HG03442 (cell line): ENCODE measurements at regions not wholly inside any gene's neighbourhood (a gene's known extent, or its start where the extent isn't known, plus 50 kb on each side); places are given as distances from the start of the nearest gene placed in this dataset.

Experiments used
- ATAC-seq: cut with Tn5 transposase; IDR thresholded peaks from one replicate; pipeline ENCODE4 v1.9.1; 2021; ENCODE audit warnings: mild to moderate bottlenecking, moderate library complexity; ENCODE audit not compliant: unreplicated experiment

- no peak for ATAC-seq
Measured at GRCh38 chr5:4362411-4362810, 766.8 kb downstream of the IRX1 start.

DNA sequence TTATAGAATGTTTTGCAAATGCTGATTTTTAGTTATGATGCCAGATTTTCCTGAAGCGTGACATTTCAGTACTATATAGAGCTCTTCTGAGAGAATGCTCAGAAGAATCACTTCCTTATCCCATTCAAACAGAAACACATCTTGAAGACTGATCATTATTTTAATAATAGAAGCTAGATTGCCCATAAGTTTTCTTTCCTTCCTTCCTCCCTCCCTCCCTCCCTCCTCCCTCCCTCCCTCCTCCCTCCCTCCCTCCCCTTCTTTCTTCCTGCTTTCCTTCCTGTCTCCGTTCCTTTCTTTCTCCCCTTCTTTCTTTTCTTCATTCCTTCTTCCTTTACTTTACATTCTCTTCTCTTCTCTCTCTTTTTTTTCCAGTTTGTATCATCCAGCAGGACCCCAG, 767.4 kb downstream of the IRX1 start:
- ATAC-seq: no peak

DNA sequence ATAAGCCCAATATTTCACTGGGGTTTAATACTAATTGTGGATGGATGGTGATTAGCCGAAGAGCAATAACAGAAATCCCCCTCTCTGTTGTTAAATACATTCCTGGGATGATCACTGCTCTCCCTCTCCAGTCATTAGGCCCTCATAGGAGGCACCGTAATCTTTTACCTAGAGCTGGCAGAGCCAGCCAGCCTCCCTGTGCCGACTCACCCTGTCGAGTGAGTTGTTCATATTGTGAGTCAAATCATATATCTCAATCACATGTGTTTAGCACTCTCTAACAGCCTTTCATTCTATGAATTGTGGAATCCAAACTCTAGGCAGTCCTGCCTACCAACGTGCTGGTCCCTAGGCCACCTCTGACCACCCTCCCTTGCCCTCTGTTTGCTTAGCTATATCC, 771.0 kb downstream of the IRX1 start:
- ATAC-seq: no peak

GRCh38 chr5:4370218-4370617, 769.9 kb upstream of the ADAMTS16 start:
- ATAC-seq: no peak

DNA sequence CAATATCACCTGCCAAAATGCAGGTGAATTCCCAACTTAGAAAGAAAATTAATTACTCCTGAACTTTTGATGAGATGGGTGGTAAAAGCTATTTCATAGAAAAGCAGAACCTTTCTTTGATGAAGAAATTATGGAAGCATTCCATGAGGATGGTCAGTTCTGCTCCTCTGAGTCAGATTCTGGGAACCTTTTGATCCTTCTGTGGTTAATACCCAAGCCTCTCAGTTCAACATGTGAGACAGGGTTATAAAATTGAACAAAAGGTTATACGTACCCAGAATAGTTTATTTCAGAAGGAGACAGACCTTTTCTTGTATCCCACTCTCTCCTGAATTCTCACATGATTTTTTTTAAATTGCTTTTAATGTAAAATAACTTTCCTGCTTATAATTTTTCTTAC, 767.6 kb upstream of the ADAMTS16 start:
- no peak for ATAC-seq

DNA sequence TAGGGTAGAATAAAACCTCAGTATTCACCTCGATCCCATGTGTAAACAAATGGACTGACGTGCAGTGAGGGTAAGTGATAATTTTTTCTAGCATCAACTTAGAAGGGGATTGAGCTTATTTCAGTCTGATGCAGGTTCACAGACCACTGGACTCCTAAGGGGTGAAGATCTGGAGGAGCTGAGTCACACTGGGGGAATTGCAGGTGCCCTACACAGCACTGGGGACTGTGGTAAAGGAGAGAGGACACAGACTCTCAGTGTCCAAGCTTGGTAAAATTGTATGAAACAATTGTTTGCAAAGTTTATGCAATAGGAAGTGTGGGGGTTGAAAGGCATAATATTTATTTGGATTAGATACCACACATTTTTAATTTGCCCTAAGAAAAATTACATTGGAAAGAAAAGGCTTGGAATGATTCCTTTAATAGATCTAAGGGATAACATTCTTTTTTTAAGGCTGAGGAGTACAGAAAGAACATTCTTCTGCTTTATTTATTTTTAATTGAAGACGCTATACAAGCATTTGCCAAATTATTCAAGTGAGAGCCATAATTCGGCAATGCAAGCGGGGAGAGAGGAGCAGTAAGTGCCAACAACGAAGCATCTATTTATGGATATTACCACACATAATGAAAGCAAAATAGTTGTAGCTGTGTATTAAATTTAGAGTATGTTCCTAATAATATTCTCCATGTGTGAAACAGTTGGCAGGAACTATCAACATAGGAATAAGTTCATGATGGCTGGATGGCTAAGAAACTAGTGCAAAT, 766.9 kb upstream of the ADAMTS16 start:
- ATAC-seq: no peak

DNA sequence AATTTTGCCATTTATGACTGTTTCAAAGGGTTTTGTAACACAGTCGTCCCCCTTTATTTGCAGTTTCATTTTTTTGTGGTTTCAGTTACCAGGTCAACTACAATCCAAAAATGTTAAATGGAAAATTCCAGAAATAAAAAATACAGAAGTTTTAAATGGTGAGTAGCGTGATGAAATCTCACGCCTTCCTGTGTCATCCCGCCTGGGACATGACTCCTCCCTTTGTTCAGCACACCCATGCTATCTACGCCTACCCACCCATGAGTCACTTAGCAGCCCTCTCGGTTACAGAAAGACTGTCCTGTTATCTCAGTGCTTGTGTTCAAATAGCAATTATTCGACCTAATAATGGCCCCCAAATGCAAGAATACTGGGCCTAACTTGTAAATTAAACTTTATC, 765.3 kb upstream of the ADAMTS16 start:
- no peak for ATAC-seq

DNA sequence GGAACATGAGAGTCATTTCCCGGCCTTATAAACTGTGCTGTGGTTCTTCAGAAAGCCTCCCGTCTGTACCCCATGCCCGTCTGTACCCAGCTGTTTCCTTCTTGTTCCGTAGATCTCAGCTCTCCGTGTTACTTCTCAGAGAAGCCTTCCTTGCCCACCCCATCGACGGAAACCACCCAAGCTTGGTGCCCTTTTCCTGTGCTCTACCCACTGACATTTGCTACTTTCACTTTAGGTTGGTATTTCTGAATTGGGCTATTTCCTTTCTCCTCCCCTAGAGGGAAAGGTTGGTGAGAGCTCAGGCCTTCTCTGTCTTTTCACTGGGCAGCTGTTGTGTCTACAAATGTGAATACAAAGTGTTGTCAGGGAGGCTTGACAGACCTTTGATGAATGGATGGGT, 764.5 kb upstream of the ADAMTS16 start:
- no peak for ATAC-seq

DNA sequence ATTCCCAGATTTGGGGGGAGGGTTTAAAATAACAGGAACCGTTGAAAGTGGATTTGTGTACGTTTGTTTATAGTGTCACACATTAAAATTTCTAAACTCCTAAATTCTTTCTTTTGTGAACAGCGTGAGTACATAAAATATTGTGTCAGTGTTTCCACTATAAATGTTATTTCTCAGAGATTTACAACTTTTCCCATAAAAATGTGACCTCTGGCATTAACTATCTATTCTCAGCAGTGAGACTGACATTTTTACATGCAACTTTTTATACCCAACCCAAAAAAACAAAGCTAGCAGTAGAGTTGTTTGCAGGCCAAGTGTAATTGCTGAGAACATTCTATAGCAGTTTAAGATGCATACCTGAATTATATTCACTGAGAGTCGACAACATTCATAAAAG, 757.0 kb upstream of the ADAMTS16 start:
- no peak for ATAC-seq

- ATAC-seq: no peak
Measured at GRCh38 chr5:4383518-4384198, 756.5 kb upstream of the ADAMTS16 start.

- ATAC-seq: no peak
Measured at GRCh38 chr5:4384649-4385048, 755.5 kb upstream of the ADAMTS16 start.

DNA sequence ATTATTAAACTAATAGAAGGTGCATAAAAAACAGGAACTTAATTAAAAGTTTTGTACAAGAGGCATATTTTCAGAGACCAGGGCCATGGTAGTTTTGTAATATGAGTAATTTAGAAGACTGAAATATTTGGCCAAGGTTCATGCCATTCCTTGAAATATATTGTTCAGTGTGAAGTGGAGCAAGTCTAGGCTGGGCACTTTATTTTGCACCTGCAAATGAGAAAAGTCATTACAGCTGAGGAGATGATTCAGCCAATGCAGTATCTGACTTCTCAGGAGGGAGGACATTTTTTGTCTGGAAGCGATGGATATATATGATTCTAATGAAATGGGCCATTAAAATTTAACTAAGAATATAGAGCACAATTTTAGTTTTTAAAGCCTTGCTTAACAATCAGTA, 754.0 kb upstream of the ADAMTS16 start:
- ATAC-seq: no peak

GRCh38 chr5:4387290-4387689, 752.8 kb upstream of the ADAMTS16 start:
- no peak for ATAC-seq

GRCh38 chr5:4395752-4396151, 744.4 kb upstream of the ADAMTS16 start:
- no peak for ATAC-seq

- ATAC-seq: no peak
Measured at GRCh38 chr5:4405614-4406219, 734.4 kb upstream of the ADAMTS16 start.

DNA sequence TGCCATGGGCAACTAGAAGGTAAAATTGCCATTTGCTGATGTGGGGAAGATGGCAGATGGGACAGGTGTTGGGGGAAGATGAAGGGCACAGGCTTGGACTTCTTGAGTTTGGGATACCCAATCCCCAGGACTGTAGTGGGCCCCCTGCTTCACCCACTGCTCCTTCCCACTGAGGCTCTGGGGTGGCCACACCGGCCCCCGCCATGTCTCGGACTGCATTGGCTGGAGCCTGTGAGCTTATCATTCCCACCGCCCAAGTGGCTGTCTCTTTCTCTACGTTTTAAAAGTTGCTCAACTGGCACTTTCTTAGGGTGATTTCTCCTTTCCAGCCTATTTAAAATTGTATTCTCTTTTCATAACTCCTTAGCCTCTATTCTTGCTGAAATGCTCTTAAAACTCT, 730.0 kb upstream of the ADAMTS16 start:
- ATAC-seq: no peak

DNA sequence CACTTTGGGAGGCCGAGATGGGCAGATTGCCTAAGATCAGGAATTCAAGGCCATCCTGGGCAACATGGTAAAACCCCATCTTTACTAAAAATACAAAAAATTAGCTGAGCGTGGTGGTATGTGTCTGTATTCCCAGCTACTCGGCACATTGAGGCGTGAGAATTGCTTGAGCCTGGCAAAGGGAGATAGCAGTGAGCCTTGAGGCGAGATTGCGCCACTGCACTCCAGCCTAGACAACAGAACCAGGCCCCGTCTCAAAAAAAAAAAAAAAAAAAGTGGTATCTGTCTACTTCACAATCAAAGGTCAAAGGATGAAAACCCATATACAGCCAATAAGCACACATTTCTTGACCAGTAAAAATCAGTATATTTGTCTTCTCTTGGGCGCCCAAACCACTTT, 728.5 kb upstream of the ADAMTS16 start:
- no peak for ATAC-seq

- no peak for ATAC-seq
Measured at GRCh38 chr5:4413996-4414395, 726.1 kb upstream of the ADAMTS16 start.

- no peak for ATAC-seq
Measured at GRCh38 chr5:4418084-4418483, 722.0 kb upstream of the ADAMTS16 start.

DNA sequence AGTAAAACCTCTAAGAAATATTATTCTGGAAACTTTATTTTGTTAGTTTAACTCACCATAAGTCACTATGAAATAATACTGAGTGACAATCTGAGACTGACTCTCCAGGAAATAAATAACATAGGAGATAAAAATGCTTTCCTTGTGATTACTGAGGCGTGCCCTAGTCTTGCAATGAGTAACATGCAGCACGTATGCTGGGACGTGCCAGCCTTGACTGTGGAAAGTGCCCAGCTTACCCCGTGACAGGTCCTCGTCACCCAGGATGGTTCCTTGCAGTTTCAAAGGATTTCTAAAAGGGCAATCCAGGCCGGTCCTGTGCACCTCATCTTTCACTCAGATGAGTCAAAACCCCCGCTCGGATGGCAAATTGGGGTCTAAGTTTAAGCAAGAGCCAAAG, 720.8 kb upstream of the ADAMTS16 start:
- ATAC-seq: no peak

DNA sequence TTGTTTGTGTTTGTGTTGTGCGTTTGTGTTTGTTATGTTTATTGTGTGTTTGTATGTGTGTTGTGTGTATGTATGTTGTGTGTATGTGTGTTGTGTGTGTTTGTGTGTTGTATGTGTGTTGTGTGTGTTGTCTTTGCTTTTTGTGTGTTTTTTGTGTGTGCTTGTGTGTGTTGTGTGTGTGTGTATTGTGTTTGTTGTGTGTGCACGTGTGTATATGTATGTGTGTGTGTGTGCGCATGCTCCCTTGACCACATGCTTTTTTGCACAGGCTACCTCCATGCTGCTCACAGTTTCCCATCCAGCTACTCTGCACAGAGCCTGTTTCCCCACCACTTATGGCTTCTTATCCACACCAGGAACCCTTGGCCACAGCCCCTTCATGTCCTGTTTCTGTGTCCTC, 720.0 kb upstream of the ADAMTS16 start:
- no peak for ATAC-seq

- ATAC-seq: no peak
Measured at GRCh38 chr5:4420681-4421080, 719.4 kb upstream of the ADAMTS16 start.
